GM19023 (cell line): ENCODE measurements at regions not wholly inside any gene's neighbourhood (a gene's known extent, or its start where the extent isn't known, plus 50 kb on each side); places are given as distances from the start of the nearest gene placed in this dataset.

Source experiments
- ATAC-seq: cut with Tn5 transposase; IDR thresholded peaks from one replicate; pipeline ENCODE4 v1.9.1; 2021; ENCODE audit warnings: mild to moderate bottlenecking, moderate library complexity; ENCODE audit not compliant: unreplicated experiment

- ATAC-seq, result no peak
Observed at GRCh38 chr4:61036071-61036684, 163.9 kb upstream of the ADGRL3 start.

DNA sequence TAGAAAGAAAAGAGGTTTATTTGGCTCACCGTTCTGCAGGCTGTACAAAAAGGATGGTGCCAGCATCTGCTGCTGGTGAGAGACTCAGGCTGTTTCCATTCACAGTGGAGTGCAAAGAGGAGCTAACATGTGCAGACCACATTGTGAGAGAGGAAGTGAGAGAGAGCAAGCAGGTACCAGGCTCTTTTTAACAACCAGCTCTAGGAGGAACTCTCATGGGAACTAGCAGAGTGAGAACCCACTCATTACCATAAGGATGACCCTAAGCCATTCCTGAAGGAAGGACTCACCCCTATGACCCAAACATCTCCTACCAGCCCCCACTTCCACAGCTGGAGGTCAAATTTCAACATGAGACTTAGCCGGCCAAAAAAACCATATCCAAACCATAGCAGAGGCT, 158.6 kb upstream of the ADGRL3 start:
- ATAC-seq, result no peak

DNA sequence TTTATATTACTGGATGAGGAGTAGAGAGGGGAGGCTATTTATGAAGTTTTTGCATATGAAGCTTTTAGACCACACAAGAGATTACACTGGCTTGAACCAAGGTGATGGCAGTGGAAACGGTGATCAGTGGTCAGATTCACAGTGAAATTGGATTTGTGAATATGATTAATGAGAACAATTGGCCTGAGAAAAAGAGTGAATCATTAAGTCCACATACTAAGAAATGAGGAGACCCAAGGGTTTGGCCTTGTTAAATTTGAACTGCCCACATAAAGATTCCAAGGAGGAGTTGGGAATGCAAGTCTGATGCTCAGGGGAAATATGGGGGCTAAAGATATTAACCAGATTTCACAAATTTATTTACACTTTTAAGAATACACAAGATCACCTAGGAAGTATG, 155.3 kb upstream of the ADGRL3 start:
- ATAC-seq, result no peak

- no peak for ATAC-seq
Observed at GRCh38 chr4:61049018-61049417, 151.1 kb upstream of the ADGRL3 start.

- no peak for ATAC-seq
Observed at GRCh38 chr4:61067381-61067780, 132.7 kb upstream of the ADGRL3 start.

DNA sequence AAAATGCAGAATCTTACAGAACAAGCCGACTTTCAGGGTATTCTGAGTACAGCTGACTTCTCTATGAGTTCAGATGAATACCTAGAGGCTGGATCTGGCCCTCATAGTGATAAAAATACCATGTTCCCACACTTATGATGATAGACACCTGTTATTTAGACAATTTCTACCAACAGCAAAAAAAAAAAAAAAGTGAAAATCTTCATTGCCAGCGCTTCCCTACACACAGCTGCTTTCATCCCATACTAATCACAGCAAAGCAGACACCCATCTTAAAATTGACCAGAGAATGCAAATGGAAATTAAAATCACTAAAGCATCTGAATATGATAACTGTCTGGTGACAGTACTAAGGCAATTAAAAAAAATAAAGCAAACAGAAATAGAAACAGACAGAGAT, 132.1 kb upstream of the ADGRL3 start:
- no peak for ATAC-seq

- ATAC-seq, result no peak
Observed at GRCh38 chr4:61068745-61069144, 131.4 kb upstream of the ADGRL3 start.

GRCh38 chr4:61070269-61070668, 129.9 kb upstream of the ADGRL3 start:
- no peak for ATAC-seq

DNA sequence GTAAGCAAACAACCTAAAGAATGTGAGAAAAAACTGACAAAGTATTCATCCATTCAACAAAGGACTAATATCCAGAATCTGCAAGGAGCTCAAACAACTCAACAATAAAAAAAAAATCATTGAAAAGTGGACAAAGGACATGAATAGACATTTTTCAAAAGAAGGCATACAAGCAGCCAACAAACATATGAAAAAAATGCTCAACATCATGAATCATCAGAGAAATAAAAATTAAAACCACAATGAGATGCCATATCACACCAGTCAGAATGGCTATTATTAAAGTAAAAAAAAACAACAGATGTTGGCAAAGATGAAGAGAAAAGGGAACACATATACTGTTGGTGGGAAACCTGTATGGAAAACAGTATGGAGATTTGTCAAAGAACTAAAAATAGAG, 120.7 kb upstream of the ADGRL3 start:
- no peak for ATAC-seq

- no peak for ATAC-seq
Observed at GRCh38 chr4:61079976-61080375, 120.2 kb upstream of the ADGRL3 start.

- no peak for ATAC-seq
Observed at GRCh38 chr4:61085534-61085933, 114.6 kb upstream of the ADGRL3 start.

- no peak for ATAC-seq
Observed at GRCh38 chr4:61086357-61086756, 113.8 kb upstream of the ADGRL3 start.

DNA sequence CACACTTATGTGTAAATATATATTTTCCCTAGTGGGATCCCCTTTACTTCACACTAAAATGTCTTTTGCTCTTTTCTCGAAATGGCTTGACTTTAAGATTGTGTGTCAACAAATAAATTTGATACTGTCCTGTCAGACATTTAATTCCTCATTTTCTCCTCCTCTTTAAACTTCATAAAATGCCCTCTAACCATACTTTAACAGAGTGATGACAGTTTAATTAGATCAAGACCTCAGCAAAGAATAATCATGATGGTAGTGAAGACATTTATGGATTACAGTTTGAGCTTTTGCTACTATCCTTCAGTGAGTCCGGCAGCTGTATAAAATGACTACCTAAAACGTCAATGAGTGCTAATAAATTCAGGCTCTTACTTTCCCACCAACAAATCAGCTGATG, 113.1 kb upstream of the ADGRL3 start:
- no peak for ATAC-seq

DNA sequence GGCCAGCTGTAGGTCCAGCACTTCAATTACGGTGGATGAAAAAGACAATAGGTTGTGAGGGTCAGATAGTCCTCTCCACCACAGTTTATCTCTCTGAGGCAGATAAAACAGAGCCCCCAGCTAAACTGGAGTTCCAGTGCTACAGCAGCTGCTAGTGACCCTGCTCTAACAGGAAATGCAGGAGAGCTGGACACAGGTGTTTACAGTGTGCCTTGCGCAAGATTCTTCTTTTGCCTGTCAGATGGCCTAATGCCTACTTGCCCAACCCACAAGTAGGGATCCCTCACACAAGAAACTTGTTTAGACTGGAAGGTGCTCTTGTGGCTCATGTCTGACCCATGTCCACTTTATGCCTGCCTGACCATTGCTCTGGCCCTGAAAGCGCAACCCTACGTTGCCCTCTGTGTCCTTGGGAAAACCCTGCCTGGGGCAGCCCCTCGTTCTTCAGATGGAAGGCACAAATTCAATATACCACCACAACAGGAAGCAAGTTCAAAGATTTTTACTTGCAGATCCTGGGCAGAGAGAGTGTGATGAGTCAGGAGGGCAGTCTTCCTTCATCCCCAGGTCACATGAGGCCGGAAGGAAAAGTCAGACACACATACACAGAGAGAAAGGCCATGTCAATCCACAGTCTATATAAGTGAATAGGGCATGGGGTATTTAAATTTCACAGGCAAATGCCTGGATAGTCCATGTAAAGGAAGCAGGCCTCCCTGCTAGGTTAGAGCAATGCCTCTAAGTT, 105.1 kb upstream of the ADGRL3 start:
- ATAC-seq, result no peak

- ATAC-seq, result no peak
Observed at GRCh38 chr4:61128682-61129081, 71.4 kb upstream of the ADGRL3 start.

DNA sequence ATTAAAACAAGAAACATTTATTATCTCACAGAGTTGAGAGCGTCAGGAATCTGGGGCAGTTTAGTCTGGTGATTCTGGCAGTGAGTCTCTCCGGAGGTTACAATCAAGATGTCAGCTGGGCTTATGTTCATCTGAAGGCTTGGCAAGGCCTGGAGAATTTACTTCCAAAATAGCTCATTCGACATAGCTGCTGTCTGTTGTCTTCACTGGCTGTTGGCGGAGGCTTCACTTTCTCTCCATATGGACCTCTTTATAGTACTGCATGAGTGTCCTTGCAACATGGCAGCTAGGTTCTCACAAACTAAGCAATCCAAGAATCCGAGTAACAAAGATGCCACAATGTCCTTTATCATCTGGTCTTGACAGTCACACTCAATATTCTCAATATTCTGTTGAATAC, 70.2 kb upstream of the ADGRL3 start:
- ATAC-seq, result no peak

DNA sequence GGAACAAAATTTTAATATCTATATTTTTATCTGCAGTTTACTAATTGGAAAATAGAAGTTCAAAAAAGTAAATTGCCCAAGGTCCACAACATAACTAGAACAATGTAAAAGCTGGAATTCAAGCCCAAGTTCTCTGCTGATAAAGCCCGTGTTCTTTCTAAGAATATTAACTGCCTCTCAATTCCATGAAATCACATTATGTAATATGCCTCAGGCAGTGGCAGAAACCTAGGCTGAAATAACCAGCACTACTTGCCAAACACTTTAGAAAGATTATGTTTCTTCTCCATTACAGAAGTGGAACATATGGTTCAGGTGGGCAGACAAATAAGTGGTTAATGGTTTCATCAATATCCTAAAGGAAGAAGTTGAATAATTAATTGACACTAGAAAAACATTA, 56.7 kb upstream of the ADGRL3 start:
- ATAC-seq, result no peak

- no peak for ATAC-seq
Observed at GRCh38 chr4:61149278-61149677, 50.8 kb upstream of the ADGRL3 start.
